Small intestine (tissue), 7 donors: ENCODE measurements at regions not wholly inside any gene's neighbourhood (a gene's known extent, or its start where the extent isn't known, plus 50 kb on each side); places are given as distances from the start of the nearest gene placed in this dataset.
A peak's percentile ranks its signal among the peaks of the same experiment; 100 is the strongest.

Experiments
- DNase-seq, 2 donors: peaks; one replicate each; pipeline versions ENCODE4 v3.0.0 to v3.0.0-alpha.2; 2013
- FAIRE-seq: peaks from 2 replicates; lab custom pipeline; 2012; peaks lifted over from hg19 to GRCh38; lab: Jason Lieb, UNC
- H3K27ac ChIP-seq, 3 donors: one replicate each; pipeline ENCODE4 v1.5.1; 2013; ENCODE audit warnings: low read length in 2 of 3, mild to moderate bottlenecking in 2 of 3, control low read depth in 1 of 3, inconsistent platforms in 1 of 3, low read depth in 1 of 3, moderate library complexity in 1 of 3
- H3K27me3 ChIP-seq, 3 donors: one replicate each; pipeline ENCODE4 v1.6.1; 2013; ENCODE audit warnings: low read length in 3 of 3, inconsistent platforms in 1 of 3; ENCODE audit not compliant: control insufficient read depth in 3 of 3, insufficient read depth in 3 of 3
- H3K36me3 ChIP-seq, 3 donors: one replicate each; pipeline ENCODE4 v1.6.1; 2013; ENCODE audit warnings: low read length in 3 of 3, inconsistent platforms in 1 of 3, low read depth in 1 of 3, mild to moderate bottlenecking in 1 of 3, moderate library complexity in 1 of 3; ENCODE audit not compliant: control insufficient read depth in 3 of 3, insufficient read depth in 2 of 3
- H3K4me1 ChIP-seq, 3 donors: one replicate each; pipeline ENCODE4 v1.6.1; 2013; ENCODE audit warnings: low read length in 2 of 3, inconsistent platforms in 1 of 3, low read depth in 1 of 3, mild to moderate bottlenecking in 1 of 3, moderate library complexity in 1 of 3; ENCODE audit not compliant: control insufficient read depth in 3 of 3, insufficient read depth in 2 of 3
- H3K4me3 ChIP-seq, 3 donors: one replicate each; pipeline ENCODE4 v1.5.1; 2013; ENCODE audit warnings: low read length in 3 of 3, control low read depth in 1 of 3, inconsistent platforms in 1 of 3, low read depth in 1 of 3, mild to moderate bottlenecking in 1 of 3, moderate library complexity in 1 of 3
- H3K9me3 ChIP-seq, 2 donors: one replicate each; pipeline ENCODE4 v1.6.1; 2013; ENCODE audit warnings: low read depth in 1 of 2, low read length in 1 of 2; ENCODE audit not compliant: control insufficient read depth in 2 of 2, insufficient read depth in 1 of 2
- WGBS, 3 donors: extraction: QIAGEN DNeasy Blood & Tissue Kit; methylation state at CpG; one replicate each; pipeline ENCODE4 v1.1.7; 2013; 5-methylcytosine and 5-hydroxymethylcytosine counted together
- donor health status: healthy with polysubstance abuse.
- donor health status: control.
- donor health status: control.
- donor health status: Bipolar disorder and iron deficiency.
- donor health status: healthy.

DNA sequence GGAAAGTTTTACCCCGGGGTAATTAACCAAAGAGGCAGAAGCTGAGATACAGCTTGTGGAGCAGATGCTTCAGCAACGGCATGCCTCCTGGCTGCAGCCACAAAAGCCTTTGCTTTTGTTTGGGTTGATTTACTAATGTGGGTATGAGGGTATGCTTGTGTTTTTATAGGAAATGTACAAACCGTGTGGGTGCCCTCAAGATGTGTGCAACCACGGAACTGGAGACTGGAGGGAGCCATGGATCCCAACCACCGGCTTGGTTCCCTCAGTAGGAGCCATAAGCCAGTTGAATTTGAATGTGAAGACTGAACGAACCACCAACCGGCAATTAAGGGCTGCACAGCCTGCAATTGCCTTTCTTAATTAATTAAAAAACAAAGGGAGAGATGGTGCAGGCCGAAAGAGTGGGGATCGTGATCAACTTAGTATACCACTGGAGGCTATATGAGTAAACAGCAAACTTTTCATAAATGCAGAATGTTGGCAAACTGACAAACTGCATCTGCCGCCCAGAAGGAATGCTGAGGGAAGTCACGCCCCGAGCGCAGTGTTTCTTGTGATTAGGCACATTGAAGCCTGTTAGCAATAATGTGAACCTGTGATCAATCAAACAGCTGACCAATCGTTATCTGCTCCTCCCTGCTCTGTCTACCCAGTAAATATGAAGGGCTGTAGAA is 104.1 kb downstream of the DISP1 start:
- Histone ChIP-seq H3K27me3 (no peaks in the 10 kb centered on the region), H3K4me1 (no peaks in the 10 kb centered on the region), H3K9me3 (peaks cover 0 to 23% of the 10 kb centered on the region in 2 donors), H3K27ac (no peak overlapping the region), H3K36me3 (peaks cover 0 to 4% (median 0%) of the 10 kb centered on the region in 3 donors), H3K4me3 (no peak overlapping the region)
- peak in 1 of 2 donors; percentile 14 for DNase-seq
- no peak for FAIRE-seq
- WGBS, 3 donors = 67 to 78% (median 74%) methylated on average over 14 of the region's 14 CpGs

DNA sequence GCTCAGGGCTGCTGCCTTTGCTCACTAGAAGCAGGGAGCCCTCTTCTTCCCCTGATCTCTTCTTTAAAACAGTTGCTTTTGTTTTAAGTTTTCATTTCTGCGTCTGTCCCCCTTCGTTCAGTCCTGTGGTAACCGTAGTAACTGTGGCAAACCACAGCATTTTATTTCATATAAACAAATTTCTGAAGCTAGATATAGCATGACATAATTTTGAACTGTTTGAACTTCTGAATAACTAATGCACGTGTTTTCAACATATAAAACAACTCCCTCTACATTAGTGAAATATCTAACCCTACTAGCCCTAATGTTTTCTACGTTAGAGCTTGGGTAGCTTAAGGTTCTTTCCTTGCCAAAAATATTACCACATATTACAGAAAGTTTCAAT is 104.6 kb downstream of the DISP1 start:
- Histone ChIP-seq H3K4me1 (no peaks in the 10 kb centered on the region), H3K4me3 (no peak overlapping the region), H3K36me3 (peaks cover 0 to 4% (median 0%) of the 10 kb centered on the region in 3 donors), H3K27me3 (no peaks in the 10 kb centered on the region), H3K9me3 (peaks cover 0 to 23% of the 10 kb centered on the region in 2 donors), H3K27ac (no peak overlapping the region)
- no peak for FAIRE-seq
- DNase-seq = no peak
- WGBS, 3 donors = 56 to 88% (median 75%) methylated on average over 5 of the region's 5 CpGs

DNA sequence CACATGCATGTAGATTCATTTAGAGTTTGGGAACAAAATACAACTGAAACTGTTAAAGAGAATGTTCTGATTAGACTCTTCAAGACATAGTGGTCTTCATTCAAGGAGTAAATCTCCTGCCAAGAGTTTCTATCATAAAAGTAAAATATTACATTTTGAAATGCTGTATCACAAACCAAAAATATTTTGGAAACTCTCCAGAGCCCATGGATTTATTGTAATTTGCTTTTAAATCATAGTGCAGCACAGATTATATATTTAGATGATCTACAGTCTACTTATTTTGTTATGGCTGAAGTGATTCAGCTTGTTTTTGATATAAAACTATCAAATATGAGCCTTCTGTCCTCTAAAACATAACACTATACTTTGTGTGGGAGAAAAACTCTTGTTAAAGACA is 105.3 kb downstream of the DISP1 start:
- Histone ChIP-seq H3K27me3 (no peaks in the 10 kb centered on the region), H3K9me3 (peaks cover 0 to 23% of the 10 kb centered on the region in 2 donors), H3K4me3 (no peak overlapping the region), H3K27ac (no peak overlapping the region), H3K36me3 (peaks cover 0 to 4% (median 0%) of the 10 kb centered on the region in 3 donors), H3K4me1 (no peaks in the 10 kb centered on the region)
- DNase-seq = no peak
- no peak for FAIRE-seq

DNA sequence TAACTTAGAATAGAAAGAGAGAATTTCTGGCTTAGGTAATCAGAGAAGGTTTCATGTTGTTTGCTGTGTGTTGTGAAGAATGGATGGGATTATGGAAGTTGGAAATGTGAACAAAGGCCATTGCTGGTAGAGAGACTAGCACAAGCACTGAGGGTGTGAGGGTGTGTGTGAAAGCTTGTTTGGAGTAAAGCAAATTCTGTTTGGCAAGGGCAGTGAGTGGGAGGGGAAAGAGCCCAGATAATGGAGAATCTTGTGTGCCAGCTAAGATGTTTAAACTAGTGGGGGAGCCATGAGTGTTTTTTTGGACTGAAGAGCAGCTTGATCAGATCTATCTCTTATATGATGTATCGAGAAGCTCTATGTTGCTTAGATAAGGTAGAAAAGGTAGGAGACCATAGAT is 107.1 kb downstream of the DISP1 start:
- peaks cover 0 to 16% of the 10 kb centered on the region in 2 donors for H3K9me3 ChIP-seq
- WGBS, 3 donors = 90 to 98% (median 97%) methylated on average over 1 of the region's 1 CpG
- no peaks in the 10 kb centered on the region for H3K27me3 ChIP-seq
- no peak for FAIRE-seq
- peaks cover 0 to 1% (median 0%) of the 10 kb centered on the region in 3 donors for H3K36me3 ChIP-seq
- H3K4me1 ChIP-seq = no peaks in the 10 kb centered on the region
- DNase-seq = no peak
- no peak overlapping the region for H3K4me3 ChIP-seq
- no peak overlapping the region for H3K27ac ChIP-seq

DNA sequence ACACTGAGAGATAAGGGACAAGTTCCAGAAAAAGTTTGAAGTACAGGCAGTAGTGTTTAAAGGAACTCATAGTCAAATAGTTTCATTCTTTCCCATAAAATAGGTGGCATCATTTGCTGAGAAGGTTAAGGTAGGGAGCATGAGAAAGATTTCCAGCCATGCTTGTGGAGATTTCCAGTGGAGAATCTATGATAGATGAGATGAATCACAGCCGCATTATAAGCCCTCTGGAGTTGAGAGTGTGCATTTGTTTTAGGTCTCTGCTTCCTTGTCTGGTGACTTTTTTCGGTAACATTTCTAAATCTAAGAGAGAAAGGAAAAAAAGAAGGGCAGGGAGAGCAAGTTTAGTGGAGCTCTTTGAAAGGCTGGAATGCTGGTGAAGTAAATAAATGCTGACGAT is 108.7 kb downstream of the DISP1 start:
- 82 to 88% (median 83%) methylated on average over 3 of the region's 3 CpGs for WGBS, 3 donors
- H3K9me3 ChIP-seq = peaks cover 0 to 4% of the 10 kb centered on the region in 2 donors
- H3K4me3 ChIP-seq = no peak overlapping the region
- no peaks in the 10 kb centered on the region for H3K36me3 ChIP-seq
- no peaks in the 10 kb centered on the region for H3K4me1 ChIP-seq
- no peak for FAIRE-seq
- DNase-seq = no peak
- no peaks in the 10 kb centered on the region for H3K27me3 ChIP-seq
- no peak overlapping the region for H3K27ac ChIP-seq

DNA sequence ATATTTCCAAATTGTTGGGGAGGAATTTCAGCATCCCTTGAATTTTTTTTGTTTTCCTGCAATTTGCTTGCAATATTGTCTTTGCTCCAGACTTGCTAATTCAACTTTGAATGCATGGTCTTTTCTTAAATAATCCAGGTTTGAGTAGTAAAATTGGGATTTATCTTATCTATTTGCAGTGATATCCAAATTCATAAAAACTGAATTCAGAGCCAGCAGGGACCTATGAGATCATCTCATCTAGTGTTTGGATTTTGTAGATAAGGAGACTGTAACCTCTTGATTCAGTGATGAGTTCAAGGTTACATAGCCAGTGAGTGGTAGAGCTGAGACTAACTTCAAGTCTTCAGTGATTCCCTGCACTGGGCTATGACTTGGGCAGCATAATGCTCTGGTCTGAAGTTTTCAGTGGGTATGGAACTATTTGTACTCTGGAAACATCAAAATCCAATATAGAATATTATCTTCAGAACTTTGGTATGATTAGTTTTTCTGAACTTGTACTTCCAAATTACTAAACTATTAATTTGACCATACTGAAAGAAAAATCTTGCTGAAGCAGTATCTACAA is 109.4 kb downstream of the DISP1 start:
- no peak overlapping the region for H3K27ac ChIP-seq
- DNase-seq (no peak), FAIRE-seq (no peak)

DNA sequence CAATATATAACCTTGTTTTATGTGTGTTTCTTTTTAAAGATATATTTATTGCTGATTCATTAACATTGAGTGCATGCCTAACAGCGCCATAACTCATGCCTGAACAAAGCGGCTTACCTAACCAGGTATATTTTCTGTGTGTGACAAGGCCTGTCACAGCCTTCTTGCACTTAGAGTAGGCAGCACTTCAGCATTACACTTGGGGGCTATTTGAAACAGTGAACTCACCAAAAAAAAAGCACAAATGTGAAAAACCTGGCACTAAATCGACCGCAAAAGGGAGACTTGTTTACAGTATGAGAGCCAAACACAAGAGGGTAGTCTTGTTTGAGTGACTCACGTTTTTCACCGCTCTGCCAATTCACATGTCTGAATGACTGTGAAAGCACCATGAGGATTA is 111.7 kb downstream of the DISP1 start:
- H3K4me3 ChIP-seq = no peak overlapping the region
- no peak overlapping the region for H3K27ac ChIP-seq
- no peaks in the 10 kb centered on the region for H3K36me3 ChIP-seq
- DNase-seq (no peak), FAIRE-seq (no peak)
- no peaks in the 10 kb centered on the region for H3K27me3 ChIP-seq
- 83 to 93% (median 89%) methylated on average over 6 of the region's 6 CpGs for WGBS, 3 donors
- H3K9me3 ChIP-seq = no peaks in the 10 kb centered on the region
- no peaks in the 10 kb centered on the region for H3K4me1 ChIP-seq

More for the DNA sequence above, 109.4 kb downstream of the DISP1 start:
- no peak overlapping the region for H3K4me3 ChIP-seq
- no peaks in the 10 kb centered on the region for H3K4me1 ChIP-seq
- H3K36me3 ChIP-seq = no peaks in the 10 kb centered on the region
- no peaks in the 10 kb centered on the region for H3K9me3 ChIP-seq
- no peaks in the 10 kb centered on the region for H3K27me3 ChIP-seq

DNA sequence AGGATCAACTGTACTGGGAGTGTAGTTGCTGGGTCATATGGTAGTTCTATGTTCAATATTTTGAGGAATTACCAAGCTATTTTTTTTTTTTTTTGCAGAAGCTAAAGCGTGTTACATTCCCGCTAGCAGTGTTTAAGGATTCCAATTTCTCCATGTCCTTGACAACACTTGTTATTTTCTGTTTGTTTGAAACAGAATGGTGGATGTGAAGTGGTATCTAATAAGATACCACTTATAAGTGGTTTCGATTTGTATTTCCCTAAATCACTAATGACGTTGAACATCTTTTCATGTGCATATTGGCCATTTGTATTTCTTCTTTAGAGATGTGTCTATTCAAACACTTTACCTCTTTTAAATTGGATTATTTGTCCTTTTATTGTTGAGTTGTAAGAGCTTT is 112.2 kb downstream of the DISP1 start:
- Histone ChIP-seq H3K36me3 (no peaks in the 10 kb centered on the region), H3K4me3 (no peak overlapping the region), H3K27ac (no peak overlapping the region), H3K9me3 (no peaks in the 10 kb centered on the region), H3K27me3 (no peaks in the 10 kb centered on the region), H3K4me1 (no peaks in the 10 kb centered on the region)
- 88 to 97% (median 93%) methylated on average over 4 of the region's 4 CpGs for WGBS, 3 donors
- FAIRE-seq (no peak), DNase-seq (no peak)

DNA sequence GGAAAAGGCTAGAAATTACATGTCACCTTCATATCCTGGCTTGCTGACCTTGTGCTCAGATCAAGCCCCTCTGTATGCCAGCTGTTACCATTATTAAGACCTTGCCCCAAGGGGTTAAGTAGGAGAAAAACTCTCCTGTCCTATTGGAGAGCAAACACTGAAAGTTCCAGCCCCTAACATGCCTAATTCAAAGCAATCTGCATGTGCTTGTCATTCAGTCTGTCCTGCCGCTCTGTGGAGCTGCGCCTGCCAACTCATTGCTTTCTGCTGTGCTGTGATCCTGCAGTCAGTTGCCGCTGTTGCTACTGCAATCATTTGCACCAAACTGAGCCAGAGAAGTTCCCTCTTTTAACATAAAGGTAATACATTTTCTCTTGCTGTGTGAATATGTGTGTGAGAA is 113.4 kb downstream of the DISP1 start:
- H3K27ac ChIP-seq = no peak overlapping the region
- no peak overlapping the region for H3K4me3 ChIP-seq
- 61 to 83% (median 78%) methylated on average over 3 of the region's 3 CpGs for WGBS, 3 donors

More for the DNA sequence above, 113.4 kb downstream of the DISP1 start:
- Histone ChIP-seq H3K36me3 (no peaks in the 10 kb centered on the region), H3K9me3 (no peaks in the 10 kb centered on the region), H3K4me1 (no peaks in the 10 kb centered on the region), H3K27me3 (no peaks in the 10 kb centered on the region)
- no peak for FAIRE-seq
- DNase-seq = peak; percentile 14 to 20
